Astrocyte (in vitro differentiated cells and primary cell): ENCODE measurements at regions not wholly inside any gene's neighbourhood (a gene's known extent, or its start where the extent isn't known, plus 50 kb on each side); places are given as distances from the start of the nearest gene placed in this dataset.

Experiments used
- DNase-seq: peaks from one replicate; pipeline ENCODE4 v3.0.0-alpha.2; 2010; ENCODE audit warnings: low read depth
- FAIRE-seq: peaks from 2 replicates; lab custom pipeline; 2011; peaks lifted over from hg19 to GRCh38; lab: Jason Lieb, UNC
- H2AFZ ChIP-seq: 2 replicates; pipeline ENCODE4 v1.6.0; 2012; ENCODE audit warnings: low read depth, low read length, inconsistent platforms
- H3K27ac ChIP-seq: 2 replicates; pipeline ENCODE4 v1.5.1; 2011; ENCODE audit warnings: low read depth, low read length, inconsistent platforms
- H3K27me3 ChIP-seq: 2 replicates; pipeline ENCODE4 v1.6.0; 2011; ENCODE audit warnings: low read length, inconsistent platforms; ENCODE audit not compliant: insufficient read depth
- H3K36me3 ChIP-seq: 2 replicates; pipeline ENCODE4 v1.5.1; 2011; ENCODE audit warnings: low read length, inconsistent platforms; ENCODE audit not compliant: insufficient read depth
- H3K4me1 ChIP-seq: 2 replicates; pipeline ENCODE4 v1.5.1; 2011; ENCODE audit warnings: low read length, inconsistent platforms; ENCODE audit not compliant: insufficient read depth
- H3K4me2 ChIP-seq: 2 replicates; pipeline ENCODE4 v1.6.0; 2012; ENCODE audit warnings: low read length, inconsistent platforms
- H3K4me3 ChIP-seq: 2 replicates; pipeline ENCODE4 v1.5.1; 2011; ENCODE audit warnings: low read depth, mild to moderate bottlenecking, low read length, inconsistent platforms; ENCODE audit not compliant: insufficient read depth
- H3K79me2 ChIP-seq: 2 replicates; pipeline ENCODE4 v1.6.0; 2012; ENCODE audit warnings: mild to moderate bottlenecking, low read length, inconsistent platforms; ENCODE audit not compliant: insufficient read depth
- H3K9ac ChIP-seq: 2 replicates; pipeline ENCODE4 v1.6.0; 2012; ENCODE audit warnings: mild to moderate bottlenecking, low read length, inconsistent platforms
- H3K9me3 ChIP-seq: 2 replicates; pipeline ENCODE4 v1.5.1; 2012; ENCODE audit warnings: low read depth, mild to moderate bottlenecking, low read length, inconsistent platforms; ENCODE audit not compliant: insufficient read depth
- H4K20me1 ChIP-seq: 2 replicates; pipeline ENCODE4 v1.6.0; 2012; ENCODE audit warnings: low read length, inconsistent platforms; ENCODE audit not compliant: insufficient read depth
- H3K27ac Mint-ChIP-seq: one replicate; pipeline ENCODE4 v1.8.0; 2021; ENCODE audit warnings: mild to moderate bottlenecking, mixed read lengths; ENCODE audit not compliant: unreplicated experiment
- H3K27me3 Mint-ChIP-seq: one replicate; pipeline ENCODE4 v1.8.0; 2021; ENCODE audit warnings: low read depth, mixed read lengths; ENCODE audit not compliant: unreplicated experiment
- H3K36me3 Mint-ChIP-seq: one replicate; pipeline ENCODE4 v1.8.0; 2021; ENCODE audit warnings: low read depth, mixed read lengths; ENCODE audit not compliant: unreplicated experiment
- H3K4me1 Mint-ChIP-seq: one replicate; pipeline ENCODE4 v1.8.0; 2021; ENCODE audit warnings: low read depth, mixed read lengths; ENCODE audit not compliant: unreplicated experiment
- H3K4me3 Mint-ChIP-seq: one replicate; pipeline ENCODE4 v1.8.0; 2021; ENCODE audit warnings: mild to moderate bottlenecking, moderate library complexity, mixed read lengths; ENCODE audit not compliant: unreplicated experiment
- H3K9me3 Mint-ChIP-seq: one replicate; pipeline ENCODE4 v1.8.0; 2021; ENCODE audit warnings: mild to moderate bottlenecking, mixed read lengths; ENCODE audit not compliant: unreplicated experiment
- CTCF ChIP-seq: IDR thresholded peaks from 2 replicates; pipeline ENCODE4 v1.5.1; 2011; ENCODE audit warnings: low read depth, mild to moderate bottlenecking, inconsistent platforms, low read length, moderate library complexity; ENCODE audit not compliant: insufficient read depth
- EZH2 ChIP-seq: IDR thresholded peaks from 2 replicates; pipeline ENCODE4 v1.6.1; 2012; ENCODE audit warnings: mild to moderate bottlenecking, low read length, inconsistent platforms; ENCODE audit not compliant: insufficient read depth

DNA sequence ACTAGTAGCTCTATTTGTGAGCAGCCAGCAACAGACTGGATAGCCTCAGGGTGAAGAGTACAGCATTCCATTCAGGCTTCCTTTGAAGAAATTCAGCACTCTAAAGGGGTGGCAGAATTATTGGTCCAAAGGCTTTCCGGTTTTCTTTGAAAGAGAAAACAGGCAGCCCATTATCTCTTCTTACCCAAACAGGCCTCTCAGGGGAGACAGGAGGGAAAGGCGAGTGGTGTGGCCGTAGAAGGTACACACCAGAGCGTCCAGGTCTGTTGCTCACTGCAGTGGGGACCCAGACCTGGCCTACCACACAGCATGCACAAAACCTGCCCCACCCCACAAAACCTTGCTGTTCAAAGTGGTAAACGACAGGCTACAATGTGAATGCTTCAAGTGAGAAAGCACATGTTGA is 83.3 kb downstream of the ZNF608 start:
- peak overlapping the region; percentile 92 for H3K27ac Mint-ChIP-seq
- H3K36me3 Mint-ChIP-seq: no peaks in the 10 kb centered on the region
- Histone ChIP-seq H3K27ac (no peak overlapping the region), H3K27me3 (no peaks in the 10 kb centered on the region), H3K36me3 (no peaks in the 10 kb centered on the region), H4K20me1 (peaks cover under 1% of the 10 kb centered on the region), H3K9me3 (no peaks in the 10 kb centered on the region), H3K4me1 (peaks cover 43% of the 10 kb centered on the region), H3K79me2 (peaks cover 33% of the 10 kb centered on the region), H3K4me3 (no peak overlapping the region), H3K4me2 (no peak overlapping the region), H3K9ac (no peak overlapping the region), H2AFZ (no peak overlapping the region)
- no peak overlapping the region for H3K4me3 Mint-ChIP-seq
- H3K4me1 Mint-ChIP-seq: peaks cover 80% of the 10 kb centered on the region
- no peaks in the 10 kb centered on the region for H3K27me3 Mint-ChIP-seq
- no peaks in the 10 kb centered on the region for H3K9me3 Mint-ChIP-seq
- no peak for DNase-seq
- TF ChIP-seq EZH2 (no peak), CTCF (no peak)
- no peak for FAIRE-seq

- H3K4me2 ChIP-seq: peak overlapping the region; percentile 79
- no peaks in the 10 kb centered on the region for H3K36me3 ChIP-seq
- Mint-ChIP-seq H3K4me3 (peak overlapping the region; percentile 29), H3K27me3 (no peaks in the 10 kb centered on the region), H3K27ac (peak overlapping the region; percentile 92), H3K9me3 (no peaks in the 10 kb centered on the region), H3K4me1 (peaks cover 78% of the 10 kb centered on the region), H3K36me3 (no peaks in the 10 kb centered on the region)
- peaks cover 43% of the 10 kb centered on the region for H3K4me1 ChIP-seq
- FAIRE-seq (no peak), DNase-seq (no peak)
- H3K4me3 ChIP-seq: no peak overlapping the region
- peak overlapping the region; percentile 84 for H3K27ac ChIP-seq
- H3K27me3 ChIP-seq: no peaks in the 10 kb centered on the region
- H3K79me2 ChIP-seq: peaks cover 26% of the 10 kb centered on the region
- H4K20me1 ChIP-seq: no peaks in the 10 kb centered on the region
- TF ChIP-seq CTCF (no peak), EZH2 (no peak)
- H3K9me3 ChIP-seq: no peaks in the 10 kb centered on the region
- peak overlapping the region; percentile 74 for H3K9ac ChIP-seq
- no peak overlapping the region for H2AFZ ChIP-seq
Observed at GRCh38 chr5:124662181-124662781, 84.2 kb downstream of the ZNF608 start.
